Activated B cell treated with CpG ODN at 0.5 μM for 24 hours (primary cell): ENCODE measurements at regions not wholly inside any gene's neighbourhood (a gene's known extent, or its start where the extent isn't known, plus 50 kb on each side); places are given as distances from the start of the nearest gene placed in this dataset.

ENCODE experiments used
- ATAC-seq: fragments of 200-7000 bp; cut with Tn5 transposase; one replicate; pipeline ENCODE4 v1.10.0; 2021; ENCODE audit warnings: low read depth, mild to moderate bottlenecking, moderate library complexity
- CTCF ChIA-PET: fragments of 350-600 bp; sonication (Branson Sonifier 250); formaldehyde crosslinking; loops from one replicate; lab custom pipeline; 2021; ENCODE audit warnings: antibody characterized with exemption; lab: Charles Lee
- POLR2A ChIA-PET: fragments of 350-600 bp; sonication (Branson Sonifier 250); formaldehyde crosslinking; loops from one replicate; lab custom pipeline; 2021; ENCODE audit warnings: antibody characterized with exemption; lab: Charles Lee
- DNase-seq: peaks from one replicate; pipeline ENCODE4 v3.0.0; 2022
- H3K27ac Mint-ChIP-seq: one replicate; pipeline ENCODE4 v1.8.0; 2020; ENCODE audit warnings: mixed read lengths
- H3K27me3 Mint-ChIP-seq: one replicate; pipeline ENCODE4 v1.8.0; 2021; ENCODE audit warnings: mixed read lengths
- H3K36me3 Mint-ChIP-seq: one replicate; pipeline ENCODE4 v1.8.0; 2021; ENCODE audit warnings: low read depth, mixed read lengths
- H3K4me1 Mint-ChIP-seq: one replicate; pipeline ENCODE4 v1.8.0; 2021; ENCODE audit warnings: mixed read lengths
- H3K4me3 Mint-ChIP-seq: one replicate; pipeline ENCODE4 v1.8.0; 2020; ENCODE audit warnings: mild to moderate bottlenecking, mixed read lengths
- H3K9me3 Mint-ChIP-seq: one replicate; pipeline ENCODE4 v1.8.0; 2020; ENCODE audit warnings: mixed read lengths
- intact Hi-C: fragments of 100-400 bp; cut with micrococcal nuclease; formaldehyde crosslinking; loops from one replicate; pipeline ENCODE4 v1.15.1; 2024
- TF ChIP-seq, protein P1 (sequence below): fragments of 200-600 bp; IDR thresholded peaks from one replicate; pipeline ENCODE4 v1.8.0; 2022; ENCODE audit warnings: antibody characterized with exemption, mild to moderate bottlenecking

- H3K4me1 Mint-ChIP-seq: peaks cover 72% of the 10 kb centered on the region
- peak overlapping the region; percentile 92 for H3K27ac Mint-ChIP-seq
- ATAC-seq (no peak), DNase-seq (no peak)
- TF ChIP-seq, protein P1, sequence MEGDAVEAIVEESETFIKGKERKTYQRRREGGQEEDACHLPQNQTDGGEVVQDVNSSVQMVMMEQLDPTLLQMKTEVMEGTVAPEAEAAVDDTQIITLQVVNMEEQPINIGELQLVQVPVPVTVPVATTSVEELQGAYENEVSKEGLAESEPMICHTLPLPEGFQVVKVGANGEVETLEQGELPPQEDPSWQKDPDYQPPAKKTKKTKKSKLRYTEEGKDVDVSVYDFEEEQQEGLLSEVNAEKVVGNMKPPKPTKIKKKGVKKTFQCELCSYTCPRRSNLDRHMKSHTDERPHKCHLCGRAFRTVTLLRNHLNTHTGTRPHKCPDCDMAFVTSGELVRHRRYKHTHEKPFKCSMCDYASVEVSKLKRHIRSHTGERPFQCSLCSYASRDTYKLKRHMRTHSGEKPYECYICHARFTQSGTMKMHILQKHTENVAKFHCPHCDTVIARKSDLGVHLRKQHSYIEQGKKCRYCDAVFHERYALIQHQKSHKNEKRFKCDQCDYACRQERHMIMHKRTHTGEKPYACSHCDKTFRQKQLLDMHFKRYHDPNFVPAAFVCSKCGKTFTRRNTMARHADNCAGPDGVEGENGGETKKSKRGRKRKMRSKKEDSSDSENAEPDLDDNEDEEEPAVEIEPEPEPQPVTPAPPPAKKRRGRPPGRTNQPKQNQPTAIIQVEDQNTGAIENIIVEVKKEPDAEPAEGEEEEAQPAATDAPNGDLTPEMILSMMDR: no peak
- H3K27me3 Mint-ChIP-seq: no peaks in the 10 kb centered on the region
- POLR2A ChIA-PET: interaction anchor here (1.1 to 6.8 kb wide), 4 partner anchors 11 to 53 kb away, joined by 4 to 110 read pairs (median 27); partner anchors contain the start of gene ID3
- intact Hi-C loops: no loop called here
- H3K9me3 Mint-ChIP-seq: no peaks in the 10 kb centered on the region
- no peak overlapping the region for H3K4me3 Mint-ChIP-seq
- no peaks in the 10 kb centered on the region for H3K36me3 Mint-ChIP-seq
- CTCF ChIA-PET: interaction anchor here (0.8 to 1.9 kb wide), 3 partner anchors 19 to 66 kb away, joined by 3 to 7 read pairs (median 4); no protein-coding TSS in a partner anchor
These were observed 50.7 kb upstream of the ID3 start for GRCh38 chr1:23609971-23610370.
